SJCRH30 (cell line): ENCODE measurements at regions not wholly inside any gene's neighbourhood (a gene's known extent, or its start where the extent isn't known, plus 50 kb on each side); places are given as distances from the start of the nearest gene placed in this dataset.
"Not testable (repeated sequence)": the region's sequence is repeated elsewhere in the genome, so short reads cannot be mapped to it uniquely, and the experiment has no call there.

ENCODE experiments used
- DNase-seq, 2 experiments: peaks; one replicate each; pipeline ENCODE4 v3.0.0-alpha.2; 2015 to 2020
- H3K27ac ChIP-seq: fragments of 250-450 bp; sonication (Bioruptor Pico); 2 replicates; pipeline ENCODE4 v1.5.1; 2020; ENCODE audit warnings: mild to moderate bottlenecking, moderate library complexity
- H3K27me3 ChIP-seq: fragments of 250-450 bp; sonication (Bioruptor Pico); 2 replicates; pipeline ENCODE4 v1.5.1; 2020; ENCODE audit warnings: mild to moderate bottlenecking, moderate library complexity
- H3K36me3 ChIP-seq: fragments of 250-450 bp; sonication (Bioruptor Pico); 2 replicates; pipeline ENCODE4 v1.5.1; 2020; ENCODE audit warnings: mild to moderate bottlenecking, moderate library complexity
- H3K4me1 ChIP-seq: fragments of 250-450 bp; sonication (Bioruptor Pico); 2 replicates; pipeline ENCODE4 v1.5.1; 2020; ENCODE audit warnings: mild to moderate bottlenecking, moderate library complexity
- H3K4me3 ChIP-seq: fragments of 250-450 bp; sonication (Bioruptor Pico); 2 replicates; pipeline ENCODE4 v1.5.1; 2020; ENCODE audit warnings: mild to moderate bottlenecking, moderate library complexity
- H3K9me3 ChIP-seq: fragments of 250-450 bp; sonication (Bioruptor Pico); replicated peaks from 2 replicates; pipeline ENCODE4 v1.5.1; 2020; ENCODE audit warnings: mild to moderate bottlenecking, moderate library complexity

DNA sequence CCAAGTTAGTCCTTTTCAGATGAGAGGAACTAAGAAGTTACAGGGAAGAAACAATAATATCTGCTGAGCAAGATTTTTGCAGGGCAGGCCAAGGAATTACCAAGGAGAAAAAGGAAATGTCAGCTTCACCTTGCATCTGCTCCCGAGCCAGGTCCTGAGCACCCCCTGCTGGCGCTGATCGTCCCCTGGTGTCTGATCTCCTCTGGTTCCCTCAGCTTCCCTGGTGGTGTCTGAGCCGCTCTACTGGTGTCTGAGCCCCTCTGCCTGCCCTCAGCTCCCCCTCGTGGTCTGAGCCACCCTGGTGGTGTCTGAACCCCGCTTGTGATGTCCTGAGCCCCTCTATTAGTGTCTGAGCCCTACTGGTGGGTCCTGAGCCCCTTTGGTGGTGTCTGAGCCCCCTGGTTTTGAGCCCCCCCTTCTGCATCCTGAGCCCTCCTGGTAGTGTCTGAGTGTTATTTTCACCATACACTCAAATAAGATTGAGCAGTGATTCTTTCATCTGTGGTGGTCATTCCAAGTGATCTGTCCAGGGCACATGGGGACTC is 196.6 kb upstream of the POTEB2 start:
- H3K27me3 ChIP-seq, H3K4me3 ChIP-seq, H3K9me3 ChIP-seq, DNase-seq, H3K4me1 ChIP-seq, H3K27ac ChIP-seq, H3K36me3 ChIP-seq: not testable (repeated sequence)

DNA sequence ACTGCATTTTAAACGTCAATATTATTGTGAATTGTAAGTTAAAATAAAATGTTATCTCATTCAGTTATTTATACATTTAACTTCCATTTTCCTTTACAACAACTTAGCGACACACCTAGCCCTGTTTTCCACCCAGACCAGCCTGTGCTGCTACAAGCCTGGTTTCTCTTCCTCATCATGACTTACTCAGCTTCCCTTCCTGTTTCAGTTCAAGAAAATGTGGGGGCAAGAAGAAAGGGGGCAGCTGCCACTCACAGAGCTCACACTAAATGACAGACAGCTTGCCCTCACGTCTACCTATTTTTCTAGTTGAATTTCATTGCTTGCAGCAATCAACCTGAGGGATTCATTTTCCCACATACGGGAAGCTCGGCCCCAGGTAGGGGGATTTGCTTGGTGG is 185.8 kb upstream of the POTEB2 start:
- H3K9me3 ChIP-seq, H3K4me1 ChIP-seq, H3K27ac ChIP-seq, H3K27me3 ChIP-seq, H3K4me3 ChIP-seq, H3K36me3 ChIP-seq, DNase-seq: not testable (repeated sequence)

DNA sequence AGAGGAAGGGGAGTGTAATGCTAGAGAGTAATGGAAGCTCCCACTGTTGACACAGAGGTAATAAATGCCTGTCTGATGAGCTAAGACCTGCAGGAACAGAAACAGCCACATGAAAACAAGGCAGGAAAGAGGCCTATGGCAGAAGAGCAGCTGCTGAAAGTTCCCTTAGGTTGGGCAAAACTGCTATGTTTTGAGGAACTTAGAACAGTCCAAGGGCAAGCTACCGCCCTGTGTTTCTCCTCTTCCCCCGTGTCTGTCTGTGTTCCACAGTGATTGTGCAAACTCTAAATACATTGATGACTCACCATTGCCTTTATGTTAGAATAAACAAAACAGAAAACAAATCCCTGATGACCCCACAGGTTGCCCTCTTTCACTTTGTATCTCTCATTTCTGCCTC is 165.6 kb upstream of the POTEB2 start:
- H3K4me3 ChIP-seq, H3K36me3 ChIP-seq, H3K27ac ChIP-seq, H3K9me3 ChIP-seq, DNase-seq, H3K4me1 ChIP-seq, H3K27me3 ChIP-seq: not testable (repeated sequence)

DNA sequence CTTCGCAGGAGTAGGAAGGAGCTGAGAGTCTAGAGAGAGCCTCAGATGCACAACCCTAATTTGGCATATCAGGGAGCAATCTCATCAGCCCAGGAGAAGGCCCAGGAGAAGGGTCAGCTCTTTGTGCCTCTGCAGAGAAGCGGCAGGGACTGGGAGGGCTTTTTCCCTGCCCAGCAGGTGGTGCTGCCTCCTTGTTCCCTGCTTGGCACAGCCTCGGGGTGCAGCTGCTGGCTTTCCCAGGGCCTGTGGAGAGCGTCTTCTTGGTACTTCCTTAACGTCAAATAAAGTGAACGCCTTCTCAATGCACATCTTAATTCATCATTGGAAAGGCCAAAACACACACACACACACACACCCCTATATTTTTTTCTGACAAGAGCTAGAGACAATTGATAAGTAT is 162.9 kb upstream of the POTEB2 start:
- not testable (repeated sequence) for H3K27me3 ChIP-seq, H3K27ac ChIP-seq, DNase-seq, H3K36me3 ChIP-seq, H3K4me1 ChIP-seq, H3K9me3 ChIP-seq, H3K4me3 ChIP-seq

DNA sequence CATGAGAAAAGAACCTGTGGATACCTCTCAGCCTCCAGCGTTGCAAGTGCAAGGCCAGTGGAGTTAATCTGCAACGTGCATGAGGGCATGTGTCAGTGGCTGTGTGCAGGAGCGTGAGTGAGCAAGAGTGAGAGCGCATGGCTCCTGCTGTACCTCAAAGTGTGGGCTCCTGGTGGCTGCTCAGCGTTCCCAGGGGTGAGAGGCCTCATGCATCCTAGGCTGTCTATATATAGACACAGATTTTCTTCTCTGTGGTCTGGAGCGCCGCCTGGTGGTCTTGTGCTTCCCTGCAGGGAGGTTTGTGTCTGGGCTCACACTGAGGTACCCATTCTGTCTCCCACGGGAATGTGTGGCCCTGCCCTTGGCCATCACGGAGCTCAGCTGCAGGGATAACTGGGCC is 161.8 kb upstream of the POTEB2 start:
- H3K36me3 ChIP-seq, H3K4me3 ChIP-seq, DNase-seq, H3K4me1 ChIP-seq, H3K9me3 ChIP-seq, H3K27ac ChIP-seq, H3K27me3 ChIP-seq: not testable (repeated sequence)

DNA sequence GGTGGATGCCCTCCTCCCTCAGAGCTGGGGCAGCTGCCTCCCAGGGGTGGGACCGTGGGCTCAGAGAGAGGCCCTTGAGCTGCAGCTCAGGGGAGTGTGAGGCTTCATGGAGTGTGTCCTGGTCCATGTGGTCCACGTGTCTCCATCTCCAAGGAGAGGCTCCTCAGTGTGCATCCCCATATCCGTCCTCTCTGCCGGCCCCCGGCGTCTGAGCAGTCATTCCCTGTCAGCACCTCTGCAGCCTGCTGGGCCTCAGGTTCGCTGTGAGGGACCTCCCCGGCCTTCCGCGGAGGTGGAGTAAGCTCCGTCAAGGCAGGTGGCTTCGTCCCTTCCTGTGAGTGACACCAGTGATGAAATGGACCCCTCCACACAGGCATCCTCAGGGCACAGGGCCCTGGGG is 160.7 kb upstream of the POTEB2 start:
- not testable (repeated sequence) for H3K27ac ChIP-seq, DNase-seq, H3K4me1 ChIP-seq, H3K27me3 ChIP-seq, H3K9me3 ChIP-seq, H3K36me3 ChIP-seq, H3K4me3 ChIP-seq

DNA sequence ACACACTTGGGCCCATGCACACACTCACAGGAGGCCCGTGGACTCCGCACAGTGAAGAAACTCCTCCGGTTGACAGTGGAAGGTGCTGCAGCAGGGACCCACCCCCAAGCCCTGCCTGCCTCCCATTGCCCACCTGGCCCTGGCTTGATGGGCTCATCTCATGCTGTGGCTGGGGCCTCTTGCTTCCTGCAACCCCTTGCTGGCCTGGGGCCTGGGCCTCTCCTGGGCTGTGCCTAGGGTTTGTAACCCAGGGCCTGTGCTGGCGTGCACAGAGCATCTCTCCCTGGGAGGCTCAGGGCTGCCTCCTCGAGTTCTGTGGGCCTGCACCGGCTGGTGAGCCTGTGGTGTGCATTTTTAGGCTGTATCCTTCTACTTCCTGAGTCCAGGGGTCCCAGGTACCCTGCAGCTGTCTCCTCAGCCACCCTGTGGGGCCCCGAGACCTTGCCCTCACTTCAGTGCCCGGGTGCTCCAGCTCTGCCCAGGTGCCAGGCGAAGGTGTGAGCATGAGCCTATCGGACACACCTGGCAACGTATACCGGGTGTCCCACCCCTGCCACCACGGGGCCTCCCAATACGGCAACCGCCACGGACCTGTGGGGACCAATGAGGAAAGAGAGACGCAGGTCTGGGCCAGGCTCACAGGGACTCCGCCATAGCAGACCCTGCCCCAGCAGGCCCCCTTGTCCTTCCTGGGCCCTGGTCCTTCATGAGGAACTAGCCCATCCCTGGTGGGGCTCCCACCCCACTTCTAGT is 158.3 kb upstream of the POTEB2 start:
- DNase-seq, H3K27me3 ChIP-seq, H3K36me3 ChIP-seq, H3K9me3 ChIP-seq, H3K27ac ChIP-seq, H3K4me3 ChIP-seq, H3K4me1 ChIP-seq: not testable (repeated sequence)

DNA sequence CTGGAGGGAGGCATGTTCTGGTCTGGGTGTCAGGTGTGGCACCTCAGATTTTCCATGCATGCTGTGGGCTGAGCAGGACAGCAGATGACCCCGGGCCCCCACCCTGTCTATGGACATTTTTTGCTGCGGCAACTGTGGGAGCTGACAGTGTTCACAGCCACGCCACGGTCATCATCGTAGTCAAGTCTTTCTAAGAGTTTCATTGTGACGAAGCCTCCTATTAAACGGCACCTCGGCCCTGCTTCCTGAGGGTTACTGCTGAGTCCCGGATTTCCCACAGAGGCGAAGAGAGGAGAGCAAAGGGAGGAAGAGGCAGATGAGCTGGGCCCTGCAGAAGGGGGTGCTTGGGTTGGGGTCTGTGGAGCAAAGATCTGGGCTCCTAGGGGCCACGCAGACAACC is 152.1 kb upstream of the POTEB2 start:
- not testable (repeated sequence) for H3K4me1 ChIP-seq, DNase-seq, H3K4me3 ChIP-seq, H3K9me3 ChIP-seq, H3K27me3 ChIP-seq, H3K36me3 ChIP-seq, H3K27ac ChIP-seq

DNA sequence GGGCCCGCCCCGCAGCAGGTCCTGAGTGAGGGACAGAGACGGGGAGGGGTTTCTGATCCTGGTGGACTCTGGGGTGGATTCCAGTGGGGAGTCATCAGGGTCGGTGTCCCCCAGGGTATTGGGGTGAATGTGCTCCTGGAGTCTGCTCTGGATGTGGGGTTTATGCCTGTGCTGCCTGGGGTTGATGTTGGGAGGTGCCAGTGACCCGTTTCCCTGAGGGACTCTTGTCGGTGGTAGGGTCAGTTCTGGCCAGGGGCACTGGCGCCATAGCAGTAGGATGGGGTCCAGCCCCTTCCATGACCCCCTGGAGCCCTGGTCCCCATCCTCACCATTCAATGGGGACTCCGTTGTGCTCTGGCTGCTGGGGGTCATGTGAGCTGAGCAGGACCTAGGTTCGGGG is 151.2 kb upstream of the POTEB2 start:
- H3K36me3 ChIP-seq, H3K4me3 ChIP-seq, H3K4me1 ChIP-seq, H3K27me3 ChIP-seq, H3K9me3 ChIP-seq, H3K27ac ChIP-seq, DNase-seq: not testable (repeated sequence)

DNA sequence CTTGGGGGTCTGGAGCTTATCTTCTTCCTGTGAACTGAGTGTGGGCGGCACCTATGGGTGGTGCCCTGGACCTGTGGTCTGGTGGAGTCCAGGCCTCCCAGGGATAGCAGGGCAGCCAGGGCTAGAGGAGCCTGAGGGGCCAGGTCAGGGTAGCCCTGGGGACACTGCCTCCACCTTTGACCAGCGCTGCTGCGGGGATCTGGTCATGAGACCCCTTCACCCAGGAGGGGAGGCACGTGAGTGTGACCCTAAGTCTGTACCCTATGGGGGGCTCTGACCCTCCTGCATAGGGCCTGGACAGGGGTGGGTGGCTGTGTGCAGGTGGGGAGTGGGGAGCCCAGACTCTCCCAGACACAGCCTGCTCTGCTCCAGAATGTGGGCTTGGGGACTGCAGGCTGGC is 150.5 kb upstream of the POTEB2 start:
- H3K27me3 ChIP-seq, H3K27ac ChIP-seq, H3K4me3 ChIP-seq, H3K4me1 ChIP-seq, DNase-seq, H3K36me3 ChIP-seq, H3K9me3 ChIP-seq: not testable (repeated sequence)

DNA sequence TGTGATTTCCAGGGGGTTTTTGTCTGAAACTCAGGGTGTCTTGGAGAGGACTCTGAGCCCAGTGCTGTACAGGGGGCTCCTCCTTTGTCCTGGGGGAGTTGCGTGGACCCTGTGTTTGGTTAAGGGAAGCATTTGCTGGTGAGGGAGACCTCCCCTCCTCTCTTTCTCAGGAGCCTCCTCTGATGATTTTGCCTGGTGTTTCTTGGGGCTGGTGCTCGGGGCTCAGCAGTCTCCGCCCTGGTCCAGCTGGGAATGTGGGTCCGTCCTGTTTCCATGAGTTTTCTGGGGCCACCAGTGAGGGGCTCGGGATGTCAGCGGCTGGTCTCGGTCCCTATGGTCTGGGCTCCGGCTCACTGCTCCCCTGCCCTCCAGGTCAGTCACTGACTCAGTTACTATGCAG is 149.1 kb upstream of the POTEB2 start:
- DNase-seq, H3K27me3 ChIP-seq: not testable (repeated sequence)

DNA sequence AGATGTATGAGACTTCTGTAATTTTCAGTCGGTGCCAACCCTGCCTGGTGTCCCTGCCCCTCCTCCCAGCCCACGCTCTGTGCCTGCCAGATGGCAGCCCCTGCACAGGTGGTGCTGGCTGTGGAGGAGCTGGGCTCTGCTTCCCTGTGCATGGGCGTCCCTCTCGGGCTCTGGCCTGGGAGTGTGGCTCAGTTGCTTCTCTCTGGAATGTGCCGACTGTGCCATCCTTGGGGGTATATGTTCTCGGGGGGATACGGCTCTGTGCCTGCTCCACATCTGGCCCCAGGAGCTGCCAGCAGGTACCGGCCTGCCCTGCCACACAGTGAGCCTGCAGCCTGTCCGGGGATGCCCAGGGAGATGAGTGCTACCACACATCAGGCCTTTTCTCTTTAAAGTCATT is 147.2 kb upstream of the POTEB2 start:
- H3K4me3 ChIP-seq, DNase-seq, H3K27ac ChIP-seq, H3K4me1 ChIP-seq, H3K36me3 ChIP-seq, H3K9me3 ChIP-seq, H3K27me3 ChIP-seq: not testable (repeated sequence)

More for the DNA sequence above, 149.1 kb upstream of the POTEB2 start:
- not testable (repeated sequence) for H3K36me3 ChIP-seq, H3K9me3 ChIP-seq, H3K4me3 ChIP-seq, H3K27ac ChIP-seq, H3K4me1 ChIP-seq

DNA sequence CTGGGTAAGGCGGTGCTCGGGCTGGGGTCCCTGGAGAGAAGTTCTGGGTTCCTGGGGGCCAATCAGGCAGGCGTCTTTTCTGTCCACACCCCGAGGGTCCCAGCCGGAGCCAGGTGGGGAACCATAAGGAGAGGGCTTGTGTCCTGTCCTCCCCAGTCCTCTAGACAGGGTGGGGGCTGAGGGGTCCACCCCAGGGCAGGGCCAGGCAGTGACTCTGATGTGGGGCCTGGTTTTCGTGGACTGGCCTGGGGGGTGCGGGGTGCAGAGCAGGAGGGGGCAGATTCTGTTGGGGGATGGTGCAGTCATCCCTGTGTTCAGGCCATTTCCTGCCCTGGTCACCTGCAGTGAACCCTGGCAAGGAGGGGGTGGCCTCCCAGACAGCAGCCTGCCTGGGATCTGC is 143.5 kb upstream of the POTEB2 start:
- not testable (repeated sequence) for H3K4me1 ChIP-seq, H3K9me3 ChIP-seq, H3K36me3 ChIP-seq, H3K4me3 ChIP-seq, H3K27me3 ChIP-seq, H3K27ac ChIP-seq, DNase-seq

DNA sequence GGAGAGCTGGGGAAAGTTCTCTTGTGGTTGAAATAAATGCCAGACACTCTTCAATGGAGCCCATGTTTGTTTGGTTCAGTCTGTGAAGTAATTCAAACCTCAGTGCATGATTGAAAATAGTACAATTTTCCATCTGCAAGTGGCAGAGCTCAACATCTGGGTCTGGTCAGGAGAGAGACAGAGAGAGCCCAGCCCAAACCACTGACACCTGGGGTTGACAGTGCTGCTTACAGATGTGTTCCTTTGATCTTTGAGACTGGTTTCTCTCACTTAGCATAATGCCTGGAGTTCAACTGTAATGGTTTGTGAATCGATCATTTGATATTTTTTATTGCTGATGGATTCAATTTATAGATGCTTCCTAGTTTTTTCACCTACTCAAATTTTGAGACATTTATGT is 137.3 kb upstream of the POTEB2 start:
- not testable (repeated sequence) for H3K27ac ChIP-seq, H3K4me3 ChIP-seq, H3K36me3 ChIP-seq, H3K4me1 ChIP-seq, H3K9me3 ChIP-seq, DNase-seq, H3K27me3 ChIP-seq

DNA sequence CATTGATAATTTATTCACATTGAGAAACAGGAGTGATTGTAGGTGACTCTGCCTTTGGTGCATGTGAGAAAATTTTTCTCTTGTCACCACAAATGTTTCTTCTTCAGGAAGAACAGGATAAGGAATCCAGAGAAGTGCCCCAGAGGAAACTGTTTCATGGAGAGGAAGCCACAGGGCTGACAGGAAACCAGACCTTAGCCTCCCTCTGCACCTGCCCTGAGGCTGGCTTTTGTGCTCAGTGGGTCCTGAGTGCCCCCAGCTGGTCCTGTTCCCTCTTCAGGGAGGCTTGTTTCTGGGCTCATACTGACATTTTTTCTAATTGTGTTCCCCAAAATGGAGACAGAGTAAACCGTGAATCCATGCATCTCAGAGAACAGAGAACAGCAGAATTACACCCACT is 135.8 kb upstream of the POTEB2 start:
- not testable (repeated sequence) for H3K4me3 ChIP-seq, H3K36me3 ChIP-seq, H3K27me3 ChIP-seq, H3K4me1 ChIP-seq, H3K27ac ChIP-seq, DNase-seq, H3K9me3 ChIP-seq

DNA sequence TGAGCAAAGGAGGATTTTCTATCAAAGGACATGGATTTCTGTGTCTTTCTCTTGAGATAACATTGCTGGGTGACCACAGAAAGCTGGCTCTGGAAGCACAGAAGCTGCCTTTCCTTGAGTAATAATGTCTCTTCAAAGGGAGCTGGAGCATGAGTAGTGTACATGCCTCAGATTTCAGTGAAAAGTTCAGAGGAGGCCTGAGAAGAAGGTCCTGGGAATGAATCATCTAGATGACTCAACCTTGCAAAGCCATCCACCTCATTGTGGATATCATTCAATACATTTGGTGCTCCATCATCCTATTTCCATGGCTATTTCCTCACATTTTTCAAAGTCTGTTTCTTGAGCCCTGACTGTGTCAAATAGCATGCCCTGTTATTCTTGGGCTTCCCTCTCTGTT is 125.6 kb upstream of the POTEB2 start:
- not testable (repeated sequence) for H3K4me3 ChIP-seq, H3K4me1 ChIP-seq, H3K36me3 ChIP-seq, H3K27me3 ChIP-seq, H3K27ac ChIP-seq, DNase-seq, H3K9me3 ChIP-seq
